ENCODE measurements at regions not wholly inside any gene's neighbourhood (a gene's known extent, or its start where the extent isn't known, plus 50 kb on each side); places are given as distances from the start of the nearest gene placed in this dataset.
"Not testable (repeated sequence)": the region's sequence is repeated elsewhere in the genome, so short reads cannot be mapped to it uniquely, and the experiment has no call there.

DNA sequence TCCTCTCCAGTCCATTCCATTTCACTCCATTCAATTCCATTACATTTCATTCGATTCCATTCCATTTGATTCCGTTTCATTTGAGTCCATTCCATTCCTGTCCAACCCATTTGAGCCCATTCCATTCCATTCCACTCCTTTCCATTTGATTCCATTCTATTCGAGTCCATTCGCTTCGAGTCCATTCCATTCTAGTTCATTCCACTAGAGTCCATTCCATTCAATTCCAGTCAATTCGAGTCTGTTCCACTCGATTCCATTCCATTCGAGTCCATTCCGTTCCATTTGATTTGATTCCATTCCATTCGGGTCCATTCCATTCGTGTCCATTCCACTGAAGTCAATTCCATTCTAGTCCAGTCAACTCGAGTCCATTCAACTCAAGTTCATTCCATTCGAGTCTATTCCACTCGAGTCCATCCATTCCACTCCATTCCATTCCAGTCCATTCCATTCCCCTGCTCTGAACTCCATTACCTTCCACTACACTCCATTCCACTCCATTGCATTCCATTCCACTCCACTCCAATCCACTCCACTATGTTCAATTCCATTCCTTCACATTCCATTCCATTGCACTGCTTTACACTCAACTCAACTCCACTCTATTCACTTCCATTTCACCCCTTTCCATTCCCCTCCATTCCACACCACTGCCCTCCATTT is 2569.4 kb upstream of the TPTE start:
- no peak overlapping the region for H3K4me3 ChIP-seq (ENCODE audit: low read depth in 1 of 2, low read length in 1 of 2)
- H3K27me3 ChIP-seq: no peaks in the 10 kb centered on the region
- H3K36me3 ChIP-seq: no peaks in the 10 kb centered on the region
- no peak for TF ChIP-seq CTCF (IDR thresholded peaks at IDR 0.05)
- peaks cover 80% of the 10 kb centered on the region for H3K9me3 ChIP-seq
- H3K27ac ChIP-seq: no peak overlapping the region
- H3K4me1 ChIP-seq (ENCODE audit: control insufficient read depth in 1 of 2, insufficient read depth in 1 of 2, low read depth in 1 of 2, low read length in 1 of 2): no peaks in the 10 kb centered on the region

DNA sequence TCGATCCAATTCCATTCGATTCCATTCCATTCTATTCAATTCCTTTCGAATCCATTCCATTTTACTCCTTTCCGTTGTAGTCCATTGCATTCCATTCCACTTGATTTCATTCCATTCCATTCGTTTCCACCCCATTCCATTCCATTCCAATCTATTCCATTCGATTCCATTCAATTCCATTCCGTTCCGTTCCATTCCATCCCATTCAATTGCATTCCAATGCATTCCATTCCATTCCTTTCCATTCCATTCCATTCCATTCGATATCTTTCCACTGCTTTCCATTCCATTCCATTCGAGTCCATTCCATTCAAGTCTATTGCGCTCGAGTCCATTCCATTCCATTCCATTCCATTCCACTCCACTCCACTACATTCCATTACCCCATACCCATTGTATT is 2568.7 kb upstream of the TPTE start:
- Histone ChIP-seq H3K36me3 (no peaks in the 10 kb centered on the region), H3K4me3 (ENCODE audit: low read depth in 1 of 2, low read length in 1 of 2) (no peak overlapping the region), H3K27ac (no peak overlapping the region), H3K4me1 (ENCODE audit: control insufficient read depth in 1 of 2, insufficient read depth in 1 of 2, low read depth in 1 of 2, low read length in 1 of 2) (no peaks in the 10 kb centered on the region), H3K9me3 (peaks cover 77% of the 10 kb centered on the region), H3K27me3 (no peaks in the 10 kb centered on the region)
- no peak for TF ChIP-seq CTCF (IDR thresholded peaks at IDR 0.05)

DNA sequence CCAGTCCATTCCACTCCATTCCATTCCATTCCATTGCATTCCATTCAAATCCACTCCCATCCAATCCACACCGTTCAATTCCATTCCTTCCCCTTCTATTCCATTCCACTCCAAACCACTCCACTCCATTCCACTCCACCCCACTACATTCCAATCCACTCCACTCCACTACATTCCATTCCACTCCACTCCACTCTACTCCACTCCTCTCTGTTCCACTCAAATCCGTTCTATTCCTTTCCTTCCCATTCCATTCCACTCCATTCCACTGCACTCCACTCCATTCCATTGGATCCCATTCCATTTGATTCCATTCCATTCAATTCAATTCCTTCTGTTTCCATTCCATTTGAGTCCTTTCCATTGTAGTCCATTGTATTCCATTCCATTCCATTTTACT is 2568.3 kb upstream of the TPTE start:
- Histone ChIP-seq H3K4me3 (ENCODE audit: low read depth in 1 of 2, low read length in 1 of 2) (no peak overlapping the region), H3K27ac (no peak overlapping the region), H3K36me3 (no peaks in the 10 kb centered on the region), H3K4me1 (ENCODE audit: control insufficient read depth in 1 of 2, insufficient read depth in 1 of 2, low read depth in 1 of 2, low read length in 1 of 2) (no peaks in the 10 kb centered on the region), H3K27me3 (no peaks in the 10 kb centered on the region), H3K9me3 (peaks cover 77% of the 10 kb centered on the region)
- TF ChIP-seq CTCF (IDR thresholded peaks at IDR 0.05): no peak

GRCh38 chr21:7955358-7956073 is 2565.9 kb upstream of the TPTE start:
- not testable (repeated sequence) for H3K36me3 ChIP-seq; H3K27me3 ChIP-seq; H3K27ac ChIP-seq; H3K4me1 ChIP-seq (ENCODE audit: control insufficient read depth in 1 of 2, insufficient read depth in 1 of 2, low read depth in 1 of 2, low read length in 1 of 2); H3K4me3 ChIP-seq (ENCODE audit: low read depth in 1 of 2, low read length in 1 of 2)
- H3K9me3 ChIP-seq: peaks cover 56% of the 10 kb centered on the region

DNA sequence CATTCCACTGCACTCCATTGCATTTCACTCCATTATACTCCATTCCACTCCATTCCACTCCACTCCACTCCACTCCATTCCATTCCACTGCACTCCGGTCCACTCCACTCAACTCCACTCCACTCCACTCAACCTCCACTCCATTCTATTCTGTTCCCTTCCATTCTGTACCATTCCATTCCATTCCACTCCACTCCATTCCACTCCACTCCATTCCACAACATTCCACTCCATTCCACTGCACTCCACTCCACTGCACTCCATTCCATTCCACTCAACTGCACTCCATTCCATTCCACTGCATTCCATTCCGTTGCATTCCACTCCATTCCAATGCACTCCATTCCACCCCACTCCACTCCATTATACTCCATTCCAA is 2565.3 kb upstream of the TPTE start:
- not testable (repeated sequence) for H3K36me3 ChIP-seq; H3K27me3 ChIP-seq; H3K4me1 ChIP-seq (ENCODE audit: control insufficient read depth in 1 of 2, insufficient read depth in 1 of 2, low read depth in 1 of 2, low read length in 1 of 2); H3K27ac ChIP-seq; H3K4me3 ChIP-seq (ENCODE audit: low read depth in 1 of 2, low read length in 1 of 2)
- H3K9me3 ChIP-seq: peaks cover 50% of the 10 kb centered on the region

GRCh38 chr21:7956998-7957712 is 2564.2 kb upstream of the TPTE start:
- H3K27me3 ChIP-seq; H3K27ac ChIP-seq; H3K4me1 ChIP-seq (ENCODE audit: control insufficient read depth in 1 of 2, insufficient read depth in 1 of 2, low read depth in 1 of 2, low read length in 1 of 2); H3K4me3 ChIP-seq (ENCODE audit: low read depth in 1 of 2, low read length in 1 of 2); H3K36me3 ChIP-seq: not testable (repeated sequence)
- H3K9me3 ChIP-seq: peaks cover 39% of the 10 kb centered on the region

- H3K27me3 ChIP-seq: no peaks in the 10 kb centered on the region
- H3K4me3 ChIP-seq (ENCODE audit: low read depth in 1 of 2, low read length in 1 of 2): no peak overlapping the region
- peaks cover 34% of the 10 kb centered on the region for H3K9me3 ChIP-seq
- no peaks in the 10 kb centered on the region for H3K36me3 ChIP-seq
- H3K4me1 ChIP-seq (ENCODE audit: control insufficient read depth in 1 of 2, insufficient read depth in 1 of 2, low read depth in 1 of 2, low read length in 1 of 2): no peaks in the 10 kb centered on the region
- no peak for TF ChIP-seq CTCF (IDR thresholded peaks at IDR 0.05)
- H3K27ac ChIP-seq: no peak overlapping the region
Measured at GRCh38 chr21:7957713-7958064, 2563.7 kb upstream of the TPTE start.

Data from neutrophil (primary cell).